NCI-H446 (cell line): ENCODE measurements at regions not wholly inside any gene's neighbourhood (a gene's known extent, or its start where the extent isn't known, plus 50 kb on each side); places are given as distances from the start of the nearest gene placed in this dataset.
"Not testable (repeated sequence)": the region's sequence is repeated elsewhere in the genome, so short reads cannot be mapped to it uniquely, and the experiment has no call there.

ENCODE experiments used
- DNase-seq, 2 experiments: peaks; one replicate each; lab custom pipeline; 2025; lab: John Stamatoyannopoulos, UW

DNA sequence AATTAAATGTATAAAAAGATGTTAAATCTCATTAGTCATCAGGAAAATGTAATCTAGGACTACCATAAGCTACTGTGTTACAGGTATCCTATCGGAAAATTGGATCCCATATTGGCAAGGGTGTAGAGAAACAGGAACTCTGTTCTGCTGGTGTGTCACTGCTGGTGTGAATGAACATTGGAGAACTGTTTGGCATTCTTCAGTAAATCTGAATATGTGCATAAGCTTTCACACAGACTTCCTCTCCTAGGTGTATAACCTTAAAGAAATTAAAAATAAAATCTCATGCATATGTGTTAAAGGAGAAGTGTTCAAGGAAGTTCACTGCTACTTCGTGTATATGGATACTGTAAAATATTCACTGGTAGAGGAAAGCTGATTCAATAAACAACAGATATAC lies 484.6 kb upstream of the TLE4 start:
- no peak for DNase-seq

DNA sequence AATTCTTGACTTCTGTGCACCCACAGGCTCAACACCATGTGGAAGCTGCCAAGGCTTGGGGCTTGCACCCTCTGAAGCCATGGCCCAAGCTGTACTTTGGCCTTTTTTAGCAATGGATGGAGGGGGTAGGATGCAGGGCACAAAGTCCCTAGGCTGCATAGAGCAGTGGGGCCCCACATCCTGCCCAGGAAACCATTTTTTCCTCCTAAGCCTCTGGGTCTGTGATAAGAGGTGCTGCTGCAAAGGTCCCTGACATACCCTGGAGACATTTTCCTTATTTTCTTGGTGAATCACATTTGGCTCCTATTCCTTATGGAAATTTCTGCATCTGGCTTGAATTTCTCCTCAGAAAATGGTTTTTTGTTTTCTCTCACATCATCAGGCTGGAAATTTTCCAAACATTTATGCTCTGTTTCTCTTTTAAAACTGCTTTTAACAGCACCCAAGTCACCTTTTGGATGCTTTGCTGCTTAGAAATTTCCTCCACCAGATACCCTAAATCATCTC lies 482.7 kb upstream of the TLE4 start:
- DNase-seq = no peak

DNA sequence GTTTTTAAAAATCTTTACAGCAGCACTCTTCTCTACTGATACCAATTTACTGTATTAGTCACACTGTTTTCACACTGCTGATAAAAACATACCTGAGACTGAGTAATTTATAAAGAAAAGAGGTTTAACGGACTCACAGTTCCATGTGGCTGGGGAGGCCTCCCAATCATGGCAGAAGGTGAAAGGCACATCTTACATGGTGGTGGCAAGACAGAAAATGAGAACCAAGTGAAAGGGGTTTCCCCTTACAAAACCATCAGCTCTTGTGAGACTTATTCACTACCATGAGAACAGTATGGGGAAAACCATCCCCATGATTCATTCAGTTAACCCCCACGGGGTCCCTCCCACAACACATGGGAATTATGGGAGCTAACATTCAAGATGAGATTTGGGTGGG lies 481.9 kb upstream of the TLE4 start:
- DNase-seq = not testable (repeated sequence)

DNA sequence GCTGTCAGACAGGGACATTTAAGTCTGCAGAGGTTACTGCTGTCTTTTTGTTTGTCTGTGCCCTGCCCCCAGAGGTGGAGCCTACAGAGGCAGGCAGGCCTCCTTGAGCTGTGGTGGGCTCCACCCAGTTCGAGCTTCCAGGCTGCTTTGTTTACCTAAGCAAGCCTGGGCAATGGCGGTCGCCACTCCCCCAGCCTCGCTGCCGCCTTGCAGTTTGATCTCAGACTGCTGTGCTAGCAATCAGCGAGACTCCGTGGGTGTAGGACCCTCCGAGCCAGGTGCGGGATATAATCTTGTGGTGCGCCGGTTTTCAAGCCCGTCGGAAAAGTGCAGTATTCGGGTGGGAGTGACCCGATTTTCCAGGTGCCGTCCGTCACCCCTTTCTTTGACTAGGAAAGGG lies 468.5 kb upstream of the TLE4 start:
- not testable (repeated sequence) for DNase-seq

DNA sequence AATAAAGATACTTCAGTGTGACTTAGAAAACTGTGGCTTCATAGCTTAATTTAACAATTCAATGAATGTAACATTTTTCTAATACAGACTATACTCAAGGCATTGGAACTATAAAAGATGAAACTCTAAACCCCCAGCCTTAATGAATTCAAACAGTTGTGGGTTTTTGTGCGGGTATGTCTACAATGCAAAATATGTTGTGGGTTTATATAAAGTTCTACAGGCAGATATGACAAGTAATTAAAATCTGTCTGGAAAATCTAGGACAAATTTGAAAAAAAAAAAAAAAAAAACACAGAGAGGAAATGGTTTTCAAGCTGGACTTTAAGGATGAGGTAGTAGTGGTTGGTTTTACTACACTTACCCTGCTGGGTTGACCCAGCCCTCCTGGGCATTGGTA lies 467.5 kb upstream of the TLE4 start:
- no peak for DNase-seq

DNA sequence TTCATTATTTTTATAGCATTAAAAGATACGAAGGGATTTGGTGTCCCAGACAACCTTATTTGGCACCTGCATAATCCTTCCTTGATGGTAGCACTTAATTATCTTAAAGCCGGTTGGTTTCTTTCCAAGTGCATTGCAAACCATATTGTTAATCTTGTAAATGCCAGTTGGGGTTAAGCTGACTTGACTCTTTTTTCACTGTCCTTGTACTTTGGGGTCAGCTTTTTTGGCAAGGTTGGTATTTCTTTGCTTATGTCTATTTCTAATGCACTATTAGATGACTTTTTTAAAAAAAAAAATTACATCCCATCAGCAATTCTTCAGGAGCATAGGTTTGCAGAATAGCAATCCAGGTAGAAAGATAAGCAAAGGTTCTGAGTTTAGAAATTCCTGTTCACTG lies 466.8 kb upstream of the TLE4 start:
- DNase-seq = no peak

DNA sequence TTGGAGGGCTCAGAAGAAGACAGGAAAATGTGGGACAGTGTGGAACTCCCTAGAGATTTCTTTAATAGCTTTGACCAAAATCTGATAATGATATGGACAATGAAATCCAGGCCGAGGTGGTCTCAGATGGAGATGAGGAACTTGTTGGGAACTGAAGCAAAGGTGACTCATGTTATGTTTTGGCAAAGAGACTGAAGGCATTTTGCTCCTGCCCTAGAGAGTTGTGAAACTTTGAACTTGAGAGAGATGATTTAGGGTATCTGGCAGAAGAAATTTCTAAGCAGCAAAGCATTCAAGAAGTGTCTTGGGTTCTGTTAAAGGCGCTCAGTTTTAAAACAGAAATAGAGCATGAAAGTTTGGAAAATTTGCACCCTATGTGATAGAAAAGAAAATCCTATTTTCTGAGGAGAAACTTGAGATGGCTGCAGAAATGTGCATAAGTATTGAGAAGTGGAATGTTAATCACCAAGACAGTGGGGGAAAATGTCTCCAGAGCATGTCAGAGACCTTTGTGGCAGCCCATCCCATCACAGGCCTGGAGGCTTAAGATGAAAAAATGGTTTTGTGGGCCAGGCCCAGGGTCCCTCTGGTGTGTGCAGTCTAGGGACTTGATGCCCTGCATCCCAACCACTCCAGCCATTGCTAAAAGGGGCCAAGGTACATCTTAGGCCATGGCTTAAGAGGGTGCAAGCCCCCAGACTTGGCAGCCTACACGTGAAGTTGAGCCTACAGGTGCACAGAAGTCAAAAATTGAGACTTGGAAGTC lies 463.7 kb upstream of the TLE4 start:
- no peak for DNase-seq

DNA sequence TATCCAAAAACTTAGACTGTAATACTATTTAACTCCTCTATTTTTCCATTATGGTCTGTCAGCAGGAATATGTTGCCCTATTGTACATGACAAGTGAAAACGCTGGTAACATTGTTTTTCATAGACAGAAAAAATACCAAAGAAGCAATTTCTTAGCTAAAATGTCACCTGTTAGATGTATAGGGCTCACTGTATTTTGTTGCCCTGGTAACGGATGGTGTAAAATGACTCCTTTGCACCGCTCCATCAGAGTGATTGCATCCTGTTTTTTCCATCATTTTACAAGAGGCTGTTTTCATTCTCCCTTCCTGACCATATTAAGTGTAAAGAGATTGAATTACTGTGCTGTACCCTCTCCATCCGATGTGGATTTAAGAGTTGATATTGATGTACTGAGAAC lies 460.1 kb upstream of the TLE4 start:
- DNase-seq = no peak

DNA sequence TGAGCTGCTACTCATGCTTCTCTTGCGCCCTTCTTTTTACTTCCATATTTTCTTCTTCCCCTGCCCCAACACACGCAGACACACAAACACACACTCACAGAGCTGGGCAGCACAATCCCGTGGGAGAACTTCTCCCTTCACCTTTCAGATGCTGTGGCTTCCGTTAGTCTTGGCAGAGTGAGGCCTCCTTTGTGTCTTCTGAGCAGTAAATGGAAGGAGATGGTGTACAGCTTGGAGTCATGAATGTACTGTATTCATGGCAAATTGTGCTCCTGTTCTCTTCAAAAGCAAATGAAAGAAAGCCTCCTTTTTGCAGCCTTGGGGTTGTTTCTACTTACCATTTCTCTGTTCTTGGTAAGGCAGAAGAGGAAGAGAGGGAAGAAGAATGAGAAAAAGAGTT lies 456.6 kb upstream of the TLE4 start:
- DNase-seq = no peak

DNA sequence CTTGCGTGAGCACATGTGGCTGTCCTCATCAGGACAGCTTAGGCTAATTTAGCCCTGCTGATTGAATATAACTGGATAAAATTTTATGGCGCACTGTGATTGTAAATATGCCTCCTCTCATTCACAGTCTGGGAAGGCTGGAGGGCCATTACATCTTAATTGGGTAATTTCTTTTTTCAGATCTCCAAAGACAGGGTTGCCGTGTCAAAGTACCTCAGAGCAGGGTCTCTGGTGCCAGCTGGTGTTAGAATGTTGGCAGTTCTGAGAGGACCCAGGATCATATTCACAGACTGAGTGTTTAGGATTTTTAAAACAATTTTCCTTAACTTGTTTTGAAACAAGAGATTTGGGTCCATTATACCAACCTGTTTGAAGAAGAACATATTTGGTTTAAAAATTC lies 455.7 kb upstream of the TLE4 start:
- no peak for DNase-seq

DNA sequence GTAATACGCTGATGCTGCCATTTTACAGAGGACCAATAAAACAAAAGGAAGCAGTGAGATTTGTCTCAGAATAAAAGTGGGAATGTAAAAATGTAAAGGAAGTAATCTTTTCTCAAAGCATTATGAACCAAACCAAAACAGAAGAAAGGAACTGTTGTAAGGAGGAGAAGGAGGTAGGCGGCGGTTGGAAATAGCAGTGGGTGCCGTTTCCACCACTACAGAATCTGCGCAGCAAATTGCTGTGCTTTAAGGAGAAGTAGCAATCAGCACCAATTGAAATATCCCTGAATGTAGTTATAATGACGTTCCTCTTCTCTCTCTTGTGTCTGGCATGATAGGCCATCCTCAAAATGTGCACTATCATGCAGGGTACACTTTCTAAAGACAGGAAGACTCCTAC lies 455.1 kb upstream of the TLE4 start:
- DNase-seq = no peak

DNA sequence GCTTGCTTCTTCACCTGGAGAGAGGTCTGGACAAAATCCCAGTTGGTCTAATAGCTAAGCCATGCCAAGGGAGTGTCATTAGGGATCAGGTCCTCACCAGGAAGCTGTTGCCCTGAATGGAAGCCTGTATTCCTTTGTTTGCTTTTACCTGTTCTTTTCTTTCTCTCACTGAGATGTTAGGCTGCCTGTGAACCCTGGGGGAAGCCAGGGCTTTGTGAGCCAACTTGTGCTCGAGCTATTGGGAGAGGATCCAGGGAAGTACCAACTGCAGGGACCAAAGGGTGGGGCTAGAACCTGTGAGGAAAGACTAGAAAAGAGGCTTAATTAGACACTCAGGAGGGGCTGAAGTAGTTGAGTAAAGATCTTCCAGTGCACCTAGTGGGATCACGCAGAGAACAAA lies 451.2 kb upstream of the TLE4 start:
- no peak for DNase-seq

DNA sequence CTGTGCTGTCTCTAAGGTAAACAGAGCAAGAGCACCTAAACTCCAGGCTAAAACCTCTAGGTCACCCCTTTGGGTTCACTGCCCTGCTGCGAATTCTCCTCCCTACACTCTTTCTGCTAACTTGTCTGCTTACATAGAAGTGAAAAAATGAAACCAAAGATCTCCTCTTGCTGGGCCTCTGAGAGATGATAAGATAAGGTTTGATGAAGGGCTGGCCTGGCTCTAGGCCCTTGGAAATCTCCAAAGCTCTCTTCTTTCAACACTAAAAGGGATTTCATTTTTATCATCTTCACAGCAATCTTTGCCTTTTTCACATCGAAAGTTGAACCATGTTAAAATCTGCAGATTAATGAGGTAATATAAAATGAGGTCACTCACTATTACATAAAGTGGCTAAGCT lies 450.8 kb upstream of the TLE4 start:
- no peak for DNase-seq

DNA sequence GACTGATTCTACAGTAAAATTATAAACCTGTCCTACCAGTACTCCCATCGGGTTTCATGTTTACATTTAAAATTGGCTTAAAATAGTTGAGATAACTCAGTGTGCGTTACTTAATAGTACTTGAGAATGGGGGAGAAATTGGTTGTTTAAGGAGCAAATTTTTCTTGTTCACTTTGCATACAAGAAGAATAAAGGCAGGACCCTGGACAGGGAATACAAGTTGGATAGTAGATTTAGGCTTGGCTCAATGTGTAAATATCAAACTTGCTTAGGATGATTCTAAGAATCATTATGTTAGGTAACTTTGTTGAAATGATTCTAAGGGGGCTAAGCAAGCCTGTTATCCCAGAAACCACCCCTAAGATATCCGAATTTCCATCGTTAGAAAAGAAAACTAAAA lies 448.4 kb upstream of the TLE4 start:
- no peak for DNase-seq

DNA sequence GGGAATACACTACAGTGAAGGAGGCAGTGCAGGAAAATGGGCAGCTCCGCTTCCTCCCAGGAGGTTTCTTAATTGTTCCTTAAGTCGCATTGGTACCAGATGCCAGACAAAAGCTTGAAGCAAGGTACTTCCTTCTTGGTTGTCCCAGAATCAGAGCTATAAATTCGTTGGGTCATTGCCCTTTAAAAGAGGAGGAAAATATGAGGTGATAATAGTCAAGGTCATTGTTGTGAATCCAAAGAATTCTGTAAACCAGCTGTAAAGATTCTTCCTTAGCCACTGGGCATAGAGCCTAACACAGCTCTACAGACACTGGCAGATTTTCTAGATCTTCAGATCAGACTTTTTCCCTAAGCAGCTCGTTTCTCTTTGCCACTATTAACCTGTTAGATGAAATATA lies 444.1 kb upstream of the TLE4 start:
- no peak for DNase-seq

DNA sequence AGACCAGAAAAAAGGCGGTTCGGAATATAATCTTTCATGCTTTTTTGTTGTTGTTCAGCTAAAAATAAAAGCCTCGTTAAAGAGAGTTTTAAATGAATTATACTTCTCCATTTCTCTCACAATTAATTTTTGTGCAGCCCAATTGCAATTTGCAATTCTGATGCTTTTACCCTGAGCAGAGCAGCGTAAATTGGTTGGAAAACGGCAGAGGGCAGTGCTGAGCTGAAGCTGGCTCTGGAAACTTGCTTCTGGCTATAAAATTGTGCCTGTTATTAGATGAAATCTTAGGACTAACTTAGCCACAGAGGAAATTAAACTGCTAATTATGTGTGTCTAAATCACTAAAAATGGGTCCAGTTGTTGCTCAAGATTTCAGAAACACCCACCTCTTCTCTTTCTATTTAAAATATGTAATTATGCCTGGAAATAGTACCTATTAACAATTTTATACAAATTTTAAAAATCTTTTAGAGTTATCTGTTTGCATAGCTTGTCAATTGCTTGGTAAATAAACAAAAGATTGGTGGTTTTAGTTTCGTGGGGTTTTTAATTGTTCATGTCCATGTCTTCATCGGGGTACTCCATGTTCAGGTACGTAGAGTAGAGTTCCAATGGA lies 441.8 kb upstream of the TLE4 start:
- peak in 1 of 2 experiments; percentile 27 for DNase-seq

DNA sequence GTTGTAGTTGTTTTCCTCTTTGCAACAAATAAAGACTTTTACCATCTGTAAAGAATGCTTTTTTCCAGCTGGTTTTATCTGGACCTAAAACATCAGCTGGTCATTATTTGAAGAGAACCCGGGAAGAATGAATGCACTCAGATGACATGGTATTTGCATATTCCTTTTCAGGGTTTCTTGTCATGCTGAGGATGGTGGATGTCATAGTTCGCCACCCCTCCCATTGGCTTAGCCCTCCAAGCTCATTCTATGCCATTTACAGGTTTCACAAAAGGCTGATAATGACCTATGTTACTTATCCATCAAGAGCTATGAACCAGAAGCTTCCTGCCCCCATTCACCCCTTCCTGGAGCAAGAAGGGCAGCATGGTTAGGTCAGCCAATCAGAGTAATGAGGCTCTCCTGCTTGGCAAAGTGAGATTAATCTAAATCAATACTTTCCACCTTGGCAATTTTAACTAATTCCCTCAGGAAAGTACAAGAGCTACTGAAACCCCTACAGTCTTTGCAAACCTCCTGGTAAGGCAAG lies 440.5 kb upstream of the TLE4 start:
- DNase-seq = no peak

DNA sequence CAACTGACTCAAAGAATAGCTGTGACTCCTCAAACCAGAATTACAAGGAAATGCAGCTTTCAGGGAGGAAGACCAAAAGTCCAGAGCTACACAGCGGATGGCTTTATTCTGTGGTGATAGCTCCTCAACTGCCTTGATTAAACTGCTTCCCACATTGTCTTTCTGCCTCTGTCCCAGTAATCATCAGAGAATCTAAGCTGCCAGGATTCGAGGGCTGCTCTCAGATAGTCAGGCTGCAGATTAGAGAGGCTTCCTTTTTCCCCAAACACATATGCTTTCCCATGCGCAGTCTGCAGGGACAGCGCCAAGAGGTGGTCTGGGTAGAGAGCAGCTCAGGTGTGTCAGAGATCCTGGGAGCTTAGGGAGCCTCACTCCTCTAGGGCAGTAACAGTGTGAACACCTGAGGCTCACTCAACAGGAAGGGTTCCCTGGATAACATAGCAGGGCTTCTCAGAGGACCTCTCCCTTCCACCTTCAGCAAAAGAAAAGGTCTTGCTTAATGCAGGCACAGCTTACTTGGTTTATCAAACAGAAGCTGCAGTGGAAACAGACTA lies 439.9 kb upstream of the TLE4 start:
- no peak for DNase-seq

DNA sequence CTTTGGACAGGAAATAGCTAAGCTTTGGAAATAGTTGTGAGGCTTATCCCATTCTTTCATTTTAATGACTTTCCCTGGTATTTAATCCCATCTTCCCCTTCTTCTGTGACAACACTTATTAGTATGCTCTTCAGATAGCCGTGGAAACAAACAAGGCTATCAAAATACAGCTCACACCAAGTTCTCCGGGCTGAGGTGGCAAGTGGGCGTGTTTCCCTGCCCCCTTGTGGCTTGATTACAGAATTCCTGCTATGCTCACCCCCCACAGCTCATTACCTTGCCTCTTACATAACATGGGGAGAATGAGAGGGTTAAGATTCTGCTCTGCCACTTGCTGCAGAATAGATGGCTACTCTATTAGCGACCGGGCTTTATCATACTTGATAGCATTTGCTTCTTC lies 437.1 kb upstream of the TLE4 start:
- DNase-seq = no peak

DNA sequence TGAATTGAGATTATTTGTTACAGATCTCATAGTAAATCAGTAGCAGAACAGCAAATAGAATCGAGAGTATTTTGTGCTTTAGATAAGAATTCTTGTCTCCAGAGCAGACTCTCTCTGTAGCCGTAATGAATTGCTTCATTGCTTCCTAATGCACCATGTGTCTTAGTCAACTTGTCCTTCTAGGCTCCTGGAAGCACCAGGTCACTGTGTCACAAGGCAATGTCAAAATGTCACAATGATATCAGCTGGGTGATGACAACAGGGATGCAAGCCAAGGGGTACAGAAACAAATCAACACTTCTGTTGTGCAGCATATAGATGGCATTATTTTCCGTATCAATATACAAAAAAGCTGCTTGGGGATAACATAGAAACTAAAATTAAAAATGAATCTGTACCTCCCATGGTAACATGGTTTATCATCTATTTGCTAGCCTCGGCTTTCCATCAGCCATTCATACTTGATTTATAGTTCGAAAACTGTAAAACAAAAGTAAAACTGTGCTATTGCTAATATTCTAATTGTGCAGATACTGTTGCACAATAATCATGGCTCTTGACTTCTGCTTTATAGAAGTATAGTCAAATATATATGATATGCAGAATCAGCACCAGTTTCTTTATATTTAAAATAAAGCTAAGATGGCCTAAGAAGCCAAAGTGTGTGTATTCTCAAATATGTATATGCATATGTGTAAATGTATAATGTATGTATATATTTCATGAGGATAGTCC lies 435.9 kb upstream of the TLE4 start:
- no peak for DNase-seq

DNA sequence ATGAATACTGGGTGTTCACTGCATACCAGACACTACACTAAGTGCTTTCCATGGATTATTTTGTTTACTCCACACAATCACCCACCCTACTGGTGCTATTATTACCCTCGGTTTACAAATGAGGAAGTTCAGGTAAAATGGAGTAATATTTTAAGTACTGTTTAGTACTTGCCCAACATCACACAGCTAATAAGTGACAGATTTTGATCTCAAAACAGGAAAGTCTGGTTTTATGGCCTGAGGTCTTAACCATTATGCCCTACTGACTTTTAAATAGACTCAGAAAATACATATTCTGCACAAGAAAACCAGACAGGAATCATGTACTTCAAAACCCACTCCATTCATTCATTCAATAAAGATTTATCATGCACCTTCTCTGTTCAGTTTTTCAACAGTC lies 431.0 kb upstream of the TLE4 start:
- no peak for DNase-seq

DNA sequence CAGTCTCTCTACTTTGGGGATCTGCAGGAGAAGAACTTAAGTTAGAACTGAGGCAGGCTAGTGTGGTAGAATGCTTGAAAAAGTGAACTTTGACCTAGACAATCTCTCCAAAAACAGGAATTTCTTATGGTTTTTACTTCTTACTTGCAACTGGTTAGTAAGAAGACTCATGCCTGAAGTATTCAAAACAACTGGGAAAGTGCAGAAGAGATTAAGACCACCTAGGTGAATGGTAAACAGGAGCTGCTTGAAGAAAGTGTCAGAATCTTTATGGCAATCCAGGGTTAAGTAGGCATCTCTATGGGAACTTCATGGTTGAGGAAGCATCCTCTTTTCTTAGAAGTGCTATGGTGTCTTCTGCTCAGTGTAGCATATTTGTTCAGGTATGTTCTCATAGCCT lies 428.6 kb upstream of the TLE4 start:
- no peak for DNase-seq

DNA sequence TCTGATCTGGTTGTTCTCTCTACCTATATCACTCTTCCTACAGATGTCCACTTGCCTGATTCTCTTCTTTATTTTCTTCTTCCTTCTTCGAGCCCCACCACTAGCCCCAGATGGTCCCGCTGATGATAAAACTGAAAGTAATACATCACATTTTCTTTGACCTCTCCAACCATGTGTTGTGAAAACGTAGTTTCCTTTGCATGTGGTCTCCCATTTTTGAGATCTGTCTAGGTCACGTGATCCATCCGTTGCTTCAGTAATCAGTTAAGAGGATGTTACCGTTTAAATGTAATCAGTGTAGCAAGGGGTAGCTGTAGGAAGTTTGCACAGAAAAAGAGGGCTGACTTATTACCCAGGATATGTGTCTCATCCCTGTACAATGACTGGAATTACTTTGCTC lies 426.3 kb upstream of the TLE4 start:
- DNase-seq = no peak
